ENCODE measurements at regions not wholly inside any gene's neighbourhood (a gene's known extent, or its start where the extent isn't known, plus 50 kb on each side); places are given as distances from the start of the nearest gene placed in this dataset.

DNA sequence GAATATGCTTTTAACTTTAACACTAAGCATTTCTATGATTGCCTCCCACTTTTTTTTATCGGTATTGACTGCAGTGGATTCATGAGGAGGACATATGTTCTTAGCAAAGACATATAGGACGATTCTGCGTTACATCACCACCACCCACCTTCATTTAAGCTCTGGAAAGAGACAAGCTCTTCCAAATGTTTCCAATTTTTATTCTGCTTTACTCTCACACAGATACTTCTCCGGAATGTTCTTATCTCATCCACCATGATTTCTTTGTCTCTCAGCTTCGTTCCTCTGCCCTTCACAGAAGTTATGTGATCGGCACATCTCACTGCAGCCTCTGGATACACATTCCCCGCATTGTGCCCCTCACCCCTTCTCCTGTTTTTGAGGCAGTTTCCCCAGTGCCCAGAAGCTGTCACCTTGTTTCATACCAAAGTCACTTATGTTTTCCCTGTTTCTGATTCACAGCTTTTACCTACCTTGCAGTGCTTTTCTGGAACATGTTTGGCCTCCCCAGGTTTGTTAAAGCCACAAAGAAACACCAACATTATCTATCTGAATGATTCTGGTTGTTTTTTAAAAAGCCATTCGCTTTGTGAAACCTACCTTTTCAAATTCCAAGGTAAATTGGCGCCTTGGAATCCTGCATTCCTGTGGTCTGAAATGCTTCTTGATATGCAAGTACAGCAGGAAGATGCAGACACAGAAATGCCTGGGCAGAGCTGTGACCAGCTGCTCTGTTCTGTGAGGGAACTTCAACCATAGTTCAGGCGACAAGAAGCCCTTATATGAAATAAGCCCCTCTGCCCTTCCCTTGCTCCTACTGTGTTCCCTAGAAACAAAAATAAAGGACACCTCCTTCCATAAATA, 1020.2 kb downstream of the TTLL7 start:
- no peak for DNase-seq (ENCODE audit: low read depth)
- H3K4me3 ChIP-seq (ENCODE audit: low read length), result no peak overlapping the region
- TF ChIP-seq, protein P1, sequence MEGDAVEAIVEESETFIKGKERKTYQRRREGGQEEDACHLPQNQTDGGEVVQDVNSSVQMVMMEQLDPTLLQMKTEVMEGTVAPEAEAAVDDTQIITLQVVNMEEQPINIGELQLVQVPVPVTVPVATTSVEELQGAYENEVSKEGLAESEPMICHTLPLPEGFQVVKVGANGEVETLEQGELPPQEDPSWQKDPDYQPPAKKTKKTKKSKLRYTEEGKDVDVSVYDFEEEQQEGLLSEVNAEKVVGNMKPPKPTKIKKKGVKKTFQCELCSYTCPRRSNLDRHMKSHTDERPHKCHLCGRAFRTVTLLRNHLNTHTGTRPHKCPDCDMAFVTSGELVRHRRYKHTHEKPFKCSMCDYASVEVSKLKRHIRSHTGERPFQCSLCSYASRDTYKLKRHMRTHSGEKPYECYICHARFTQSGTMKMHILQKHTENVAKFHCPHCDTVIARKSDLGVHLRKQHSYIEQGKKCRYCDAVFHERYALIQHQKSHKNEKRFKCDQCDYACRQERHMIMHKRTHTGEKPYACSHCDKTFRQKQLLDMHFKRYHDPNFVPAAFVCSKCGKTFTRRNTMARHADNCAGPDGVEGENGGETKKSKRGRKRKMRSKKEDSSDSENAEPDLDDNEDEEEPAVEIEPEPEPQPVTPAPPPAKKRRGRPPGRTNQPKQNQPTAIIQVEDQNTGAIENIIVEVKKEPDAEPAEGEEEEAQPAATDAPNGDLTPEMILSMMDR (conservative IDR thresholded peaks at IDR 0.05; ENCODE audit: low read length), result no peak

DNA sequence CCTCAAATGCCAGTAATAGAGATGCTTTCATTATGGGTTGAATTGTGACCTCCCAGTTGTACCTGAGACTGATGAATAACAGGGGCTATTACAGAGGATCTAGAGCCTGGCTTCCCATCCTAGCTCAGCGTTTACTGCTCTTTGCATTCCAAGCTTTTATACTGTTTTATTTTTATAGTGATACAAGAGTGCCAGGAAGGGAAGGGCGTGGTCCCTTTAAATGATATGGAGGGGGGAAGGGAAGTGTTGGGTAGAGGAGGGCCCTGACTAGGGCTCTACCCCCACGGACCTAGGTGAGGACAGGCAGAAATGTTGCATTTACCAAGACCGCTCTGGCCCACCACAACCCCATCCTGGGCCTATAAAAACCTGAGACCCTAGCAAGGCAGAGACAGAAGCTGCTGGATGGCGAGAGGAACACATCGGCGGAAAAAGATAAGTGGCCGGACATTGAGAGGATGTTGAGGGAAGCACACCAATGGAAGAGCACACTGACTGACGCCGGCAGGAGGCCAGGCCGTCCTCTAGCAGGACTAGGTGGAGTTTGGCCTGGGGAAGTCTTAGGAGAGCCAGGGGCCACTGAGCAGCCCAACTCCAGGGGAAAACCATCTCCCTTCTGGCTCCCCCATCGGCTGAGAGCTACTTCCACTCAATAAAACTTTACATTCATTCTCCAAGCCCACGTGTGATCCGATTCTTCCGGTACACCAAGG, 1025.9 kb downstream of the TTLL7 start:
- TF ChIP-seq, protein P1 (conservative IDR thresholded peaks at IDR 0.05; ENCODE audit: low read length), result no peak
- no peak for DNase-seq (ENCODE audit: low read depth)
- H3K4me3 ChIP-seq (ENCODE audit: low read length), result no peak overlapping the region

DNA sequence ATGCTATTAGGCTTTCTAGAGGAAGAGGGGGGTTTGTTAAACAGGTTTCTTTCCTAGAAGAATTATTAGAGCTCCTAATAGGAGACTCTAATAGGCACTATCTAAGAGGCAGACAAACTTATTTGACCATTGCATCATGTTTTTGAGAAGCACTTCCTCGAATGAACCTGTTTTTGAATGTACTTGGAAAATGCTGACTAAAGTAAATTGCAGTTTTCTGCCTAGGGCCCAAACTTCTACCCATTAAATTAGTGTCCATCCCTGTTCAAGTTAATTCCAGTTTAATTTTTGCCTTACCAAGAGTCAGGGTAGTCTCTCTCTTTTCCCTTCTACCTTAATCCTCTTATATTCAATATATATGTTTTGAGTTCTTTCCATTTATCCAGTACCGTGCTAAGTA, 1029.6 kb downstream of the TTLL7 start:
- H3K4me3 ChIP-seq (ENCODE audit: low read length), result no peak overlapping the region
- TF ChIP-seq, protein P1 (conservative IDR thresholded peaks at IDR 0.05; ENCODE audit: low read length), result no peak
- DNase-seq (ENCODE audit: low read depth), result no peak

DNA sequence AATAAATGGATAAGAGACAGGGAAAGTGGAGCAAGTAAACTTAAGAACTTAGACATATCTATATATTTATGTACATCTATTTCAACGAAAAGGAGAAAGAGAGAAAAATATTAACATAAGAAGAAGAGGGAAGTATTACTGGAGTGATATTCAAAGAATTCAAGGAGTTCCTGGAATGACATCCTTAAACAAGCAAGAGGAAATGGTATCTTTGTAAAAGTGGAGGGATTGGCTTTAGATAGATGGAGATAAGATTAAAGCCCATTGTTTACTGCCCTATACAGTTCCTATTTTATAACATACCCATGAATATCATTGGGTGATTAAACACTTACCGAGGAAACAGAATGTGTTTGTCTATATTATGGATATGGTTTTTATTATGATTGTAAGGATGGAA, 1036.3 kb downstream of the TTLL7 start:
- no peak for DNase-seq (ENCODE audit: low read depth)
- TF ChIP-seq, protein P1 (conservative IDR thresholded peaks at IDR 0.05; ENCODE audit: low read length), result no peak
- H3K4me3 ChIP-seq (ENCODE audit: low read length), result no peak overlapping the region

DNA sequence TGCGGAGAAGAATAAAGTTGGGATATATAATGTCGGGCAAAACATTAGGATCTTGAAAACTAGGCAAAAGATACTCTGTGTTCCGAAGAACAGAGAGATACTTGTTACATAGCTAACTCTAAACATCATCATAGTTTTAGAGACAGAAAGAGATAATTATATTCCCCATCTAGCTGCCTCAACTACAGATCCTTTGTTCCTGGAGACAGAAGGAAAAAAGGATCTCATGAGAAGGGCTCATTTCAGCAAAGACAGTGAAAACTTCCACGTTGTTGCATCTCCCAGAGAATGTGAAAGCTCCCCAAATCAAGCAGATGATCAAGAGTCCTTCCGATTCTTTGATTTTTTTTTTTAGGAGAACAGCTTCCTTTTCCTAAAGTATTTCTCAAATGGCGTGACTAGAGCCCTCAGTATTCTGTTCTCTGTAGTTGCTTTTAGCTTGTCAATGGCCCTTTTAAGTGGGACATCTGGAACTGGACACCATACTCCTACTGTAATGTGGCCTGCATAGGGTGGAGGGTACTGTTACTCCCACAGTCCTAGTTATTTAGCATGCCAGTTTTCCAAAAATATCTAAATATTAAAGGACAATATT, 1048.2 kb downstream of the TTLL7 start:
- DNase-seq (ENCODE audit: low read depth), result no peak
- TF ChIP-seq, protein P1 (conservative IDR thresholded peaks at IDR 0.05; ENCODE audit: low read length), result no peak
- no peak overlapping the region for H3K4me3 ChIP-seq (ENCODE audit: low read length)

DNA sequence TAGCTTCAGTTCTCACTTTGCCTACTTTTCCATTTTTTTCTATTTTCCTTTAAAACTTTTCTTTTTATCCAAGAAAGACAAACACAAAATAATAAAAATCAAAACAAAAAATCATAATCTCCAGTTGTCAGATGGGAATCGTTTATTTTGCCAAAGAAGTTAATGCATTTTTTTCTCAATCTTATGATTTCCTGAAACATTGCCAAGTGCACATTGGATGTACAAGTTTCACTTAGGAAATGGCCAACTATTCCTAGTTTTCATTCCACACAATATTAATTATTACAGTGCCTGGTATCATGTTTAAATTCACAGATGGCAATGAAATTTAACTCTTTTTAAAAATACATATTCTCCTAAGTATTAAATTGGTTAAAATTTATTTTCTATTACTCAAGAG, 1050.5 kb downstream of the TTLL7 start:
- TF ChIP-seq, protein P1 (conservative IDR thresholded peaks at IDR 0.05; ENCODE audit: low read length), result no peak
- no peak overlapping the region for H3K4me3 ChIP-seq (ENCODE audit: low read length)
- DNase-seq (ENCODE audit: low read depth), result no peak
